ENCODE measurements at regions not wholly inside any gene's neighbourhood (a gene's known extent, or its start where the extent isn't known, plus 50 kb on each side); places are given as distances from the start of the nearest gene placed in this dataset.

- Histone ChIP-seq H3K79me2 (ENCODE audit: low read depth) (no peaks in the 10 kb centered on the region), H3K4me1 (no peaks in the 10 kb centered on the region), H3F3A (ENCODE audit: low read depth) (peaks cover 7% of the 10 kb centered on the region), H2AFZ (replicated peaks) (no peak overlapping the region), H3K27ac (no peak overlapping the region), H3K4me2 (no peak overlapping the region), H3K36me3 (no peaks in the 10 kb centered on the region), H3K27me3 (no peaks in the 10 kb centered on the region), H3K4me3 (no peak overlapping the region), H3K9me3 (ENCODE audit: low read depth) (no peaks in the 10 kb centered on the region), H3K9ac (no peak overlapping the region), H4K20me1 (ENCODE audit: low read depth) (no peaks in the 10 kb centered on the region)
- no peak for DNase-seq (ENCODE audit: low spot score)
- TF ChIP-seq EZH2phosphoT487 (IDR thresholded peaks at IDR 0.05) (no peak), EZH2 (IDR thresholded peaks at IDR 0.05) (no peak), CTCF (IDR thresholded peaks at IDR 0.05) (no peak)
- Mint-ChIP-seq H3K36me3 (no peaks in the 10 kb centered on the region), H3K27me3 (ENCODE audit: insufficient read depth, low read depth) (peaks cover 13% of the 10 kb centered on the region), H3K4me1 (peaks cover 5% of the 10 kb centered on the region), H3K27ac (no peak overlapping the region), H3K9me3 (peaks cover 7% of the 10 kb centered on the region), H3K4me3 (no peak overlapping the region)
Measured at GRCh38 chr16:8239443-8239842, 350.9 kb downstream of the TMEM114 start.

GRCh38 chr16:8237452-8237851 lies 352.9 kb downstream of the TMEM114 start:
- no peak overlapping the region for H3K4me2 ChIP-seq
- no peaks in the 10 kb centered on the region for H3K4me1 ChIP-seq
- peaks cover 7% of the 10 kb centered on the region for H3K9me3 Mint-ChIP-seq
- no peaks in the 10 kb centered on the region for H4K20me1 ChIP-seq (ENCODE audit: low read depth)
- no peak overlapping the region for H2AFZ ChIP-seq (replicated peaks)
- H3K79me2 ChIP-seq (ENCODE audit: low read depth) = no peaks in the 10 kb centered on the region
- H3K36me3 ChIP-seq = no peaks in the 10 kb centered on the region
- TF ChIP-seq CTCF (IDR thresholded peaks at IDR 0.05) = no peak
- no peak for TF ChIP-seq EZH2phosphoT487 (IDR thresholded peaks at IDR 0.05)
- no peak for TF ChIP-seq EZH2 (IDR thresholded peaks at IDR 0.05)
- H3K4me1 Mint-ChIP-seq = peaks cover 5% of the 10 kb centered on the region
- no peak overlapping the region for H3K9ac ChIP-seq
- no peaks in the 10 kb centered on the region for H3K27me3 ChIP-seq
- H3K4me3 ChIP-seq = no peak overlapping the region
- DNase-seq (ENCODE audit: low spot score) = no peak
- no peak overlapping the region for H3K27ac ChIP-seq
- no peaks in the 10 kb centered on the region for H3K9me3 ChIP-seq (ENCODE audit: low read depth)
- H3K36me3 Mint-ChIP-seq = no peaks in the 10 kb centered on the region
- H3F3A ChIP-seq (ENCODE audit: low read depth) = peaks cover 7% of the 10 kb centered on the region
- no peak overlapping the region for H3K4me3 Mint-ChIP-seq
- peak overlapping the region; percentile 21 for H3K27ac Mint-ChIP-seq
- peaks cover 17% of the 10 kb centered on the region for H3K27me3 Mint-ChIP-seq (ENCODE audit: insufficient read depth, low read depth)

GRCh38 chr16:8236816-8237215 lies 353.5 kb downstream of the TMEM114 start:
- TF ChIP-seq EZH2phosphoT487 (IDR thresholded peaks at IDR 0.05) = no peak
- TF ChIP-seq EZH2 (IDR thresholded peaks at IDR 0.05) = no peak
- TF ChIP-seq CTCF (IDR thresholded peaks at IDR 0.05) = no peak
- Histone ChIP-seq H3K27me3 (no peaks in the 10 kb centered on the region), H3K79me2 (ENCODE audit: low read depth) (no peaks in the 10 kb centered on the region), H3F3A (ENCODE audit: low read depth) (peaks cover 7% of the 10 kb centered on the region), H3K4me3 (no peak overlapping the region), H3K9me3 (ENCODE audit: low read depth) (no peaks in the 10 kb centered on the region), H2AFZ (replicated peaks) (no peak overlapping the region), H3K9ac (no peak overlapping the region), H3K36me3 (no peaks in the 10 kb centered on the region), H4K20me1 (ENCODE audit: low read depth) (no peaks in the 10 kb centered on the region), H3K4me1 (no peaks in the 10 kb centered on the region), H3K27ac (no peak overlapping the region), H3K4me2 (no peak overlapping the region)
- Mint-ChIP-seq H3K27ac (no peak overlapping the region), H3K36me3 (no peaks in the 10 kb centered on the region), H3K4me1 (peaks cover 5% of the 10 kb centered on the region), H3K9me3 (peaks cover 7% of the 10 kb centered on the region), H3K4me3 (peak overlapping the region; percentile 19), H3K27me3 (ENCODE audit: insufficient read depth, low read depth) (peaks cover 18% of the 10 kb centered on the region)
- DNase-seq (ENCODE audit: low spot score) = no peak

All from neural progenitor cell (in vitro differentiated cells).